ENCODE measurements at regions not wholly inside any gene's neighbourhood (a gene's known extent, or its start where the extent isn't known, plus 50 kb on each side); places are given as distances from the start of the nearest gene placed in this dataset.
A peak's percentile ranks its signal among the peaks of the same experiment; 100 is the strongest.

DNA sequence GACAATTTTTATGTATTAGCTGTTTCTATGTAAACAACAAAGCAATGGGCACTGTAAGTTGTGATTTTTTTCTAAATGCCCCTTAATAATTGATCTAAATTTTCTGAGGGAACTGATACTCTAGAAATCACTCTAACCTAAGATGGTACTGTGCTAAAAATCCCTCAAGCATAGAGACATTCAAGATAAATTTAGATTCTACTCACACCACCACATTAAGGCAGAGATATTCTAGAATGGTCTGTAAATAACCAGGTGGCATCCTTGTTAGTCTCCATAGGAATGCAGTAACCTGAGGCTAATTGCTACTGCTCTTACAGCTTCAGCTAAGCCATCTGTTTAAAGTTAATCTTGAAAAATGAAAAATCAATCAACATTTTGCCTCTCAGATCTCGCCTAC, 87.3 kb downstream of the SLC41A2 start:
- DNase-seq (ENCODE audit: unreplicated experiment) = no peak
- Mint-ChIP-seq H3K27ac (ENCODE audit: low read depth, unreplicated experiment) (no peak overlapping the region), H3K9me3 (ENCODE audit: unreplicated experiment) (peaks cover 7% of the 10 kb centered on the region), H3K36me3 (ENCODE audit: insufficient read depth, unreplicated experiment) (no peaks in the 10 kb centered on the region), H3K4me3 (ENCODE audit: unreplicated experiment) (no peak overlapping the region), H3K27me3 (ENCODE audit: insufficient read depth, unreplicated experiment) (no peaks in the 10 kb centered on the region), H3K4me1 (ENCODE audit: insufficient read depth, unreplicated experiment) (no peaks in the 10 kb centered on the region)
- TF ChIP-seq, protein P1, sequence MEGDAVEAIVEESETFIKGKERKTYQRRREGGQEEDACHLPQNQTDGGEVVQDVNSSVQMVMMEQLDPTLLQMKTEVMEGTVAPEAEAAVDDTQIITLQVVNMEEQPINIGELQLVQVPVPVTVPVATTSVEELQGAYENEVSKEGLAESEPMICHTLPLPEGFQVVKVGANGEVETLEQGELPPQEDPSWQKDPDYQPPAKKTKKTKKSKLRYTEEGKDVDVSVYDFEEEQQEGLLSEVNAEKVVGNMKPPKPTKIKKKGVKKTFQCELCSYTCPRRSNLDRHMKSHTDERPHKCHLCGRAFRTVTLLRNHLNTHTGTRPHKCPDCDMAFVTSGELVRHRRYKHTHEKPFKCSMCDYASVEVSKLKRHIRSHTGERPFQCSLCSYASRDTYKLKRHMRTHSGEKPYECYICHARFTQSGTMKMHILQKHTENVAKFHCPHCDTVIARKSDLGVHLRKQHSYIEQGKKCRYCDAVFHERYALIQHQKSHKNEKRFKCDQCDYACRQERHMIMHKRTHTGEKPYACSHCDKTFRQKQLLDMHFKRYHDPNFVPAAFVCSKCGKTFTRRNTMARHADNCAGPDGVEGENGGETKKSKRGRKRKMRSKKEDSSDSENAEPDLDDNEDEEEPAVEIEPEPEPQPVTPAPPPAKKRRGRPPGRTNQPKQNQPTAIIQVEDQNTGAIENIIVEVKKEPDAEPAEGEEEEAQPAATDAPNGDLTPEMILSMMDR (IDR thresholded peaks at IDR 0.05; ENCODE audit: unreplicated experiment) = no peak
- ChIA-PET CTCF (interaction anchor here (0.6 to 1.0 kb wide), 2 partner anchors 488 to 541 kb away, joined by 3 to 4 read pairs; no protein-coding TSS in a partner anchor), POLR2A (no interaction called here)
- BruUV-seq (replicated peaks) = no TSS peak
- intact Hi-C loops (cut with micrococcal nuclease) = no loop called here

DNA sequence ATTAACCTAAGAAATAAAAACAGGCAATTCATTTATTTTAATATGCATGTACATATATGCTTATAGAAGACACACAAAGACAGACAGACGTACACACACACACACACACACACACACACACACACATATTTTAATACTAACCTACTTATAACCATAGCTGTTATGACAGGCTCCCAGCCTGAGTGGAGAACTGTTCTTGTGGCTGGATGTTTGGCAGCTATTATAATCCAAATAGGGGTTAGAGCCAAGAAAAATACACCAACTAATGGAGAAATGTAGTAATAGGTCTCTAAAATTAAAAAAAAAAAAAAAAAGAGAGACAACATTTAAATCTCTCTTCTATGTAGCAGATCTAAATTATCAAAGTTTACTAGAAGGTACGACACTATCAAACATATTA, 91.8 kb downstream of the SLC41A2 start:
- Mint-ChIP-seq H3K4me3 (ENCODE audit: unreplicated experiment) (no peak overlapping the region), H3K4me1 (ENCODE audit: insufficient read depth, unreplicated experiment) (peaks cover 13% of the 10 kb centered on the region), H3K36me3 (ENCODE audit: insufficient read depth, unreplicated experiment) (no peaks in the 10 kb centered on the region), H3K27ac (ENCODE audit: low read depth, unreplicated experiment) (no peak overlapping the region), H3K9me3 (ENCODE audit: unreplicated experiment) (no peaks in the 10 kb centered on the region), H3K27me3 (ENCODE audit: insufficient read depth, unreplicated experiment) (no peaks in the 10 kb centered on the region)
- POLR2A ChIA-PET = interaction anchor here (0.7 to 2.1 kb wide), 2 partner anchors 63 to 409 kb away, joined by 3 to 7 read pairs; partner anchors contain the start of gene CHST11
- TF ChIP-seq, protein P1 (IDR thresholded peaks at IDR 0.05; ENCODE audit: unreplicated experiment) = no peak
- intact Hi-C loops (cut with micrococcal nuclease) = no loop called here
- CTCF ChIA-PET = interaction anchor here (0.7 to 2.7 kb wide), 3 partner anchors 230 to 485 kb away, joined by 3 to 10 read pairs (median 5); no protein-coding TSS in a partner anchor
- peak; percentile 72 for DNase-seq (ENCODE audit: unreplicated experiment)
- no TSS peak for BruUV-seq (replicated peaks)

DNA sequence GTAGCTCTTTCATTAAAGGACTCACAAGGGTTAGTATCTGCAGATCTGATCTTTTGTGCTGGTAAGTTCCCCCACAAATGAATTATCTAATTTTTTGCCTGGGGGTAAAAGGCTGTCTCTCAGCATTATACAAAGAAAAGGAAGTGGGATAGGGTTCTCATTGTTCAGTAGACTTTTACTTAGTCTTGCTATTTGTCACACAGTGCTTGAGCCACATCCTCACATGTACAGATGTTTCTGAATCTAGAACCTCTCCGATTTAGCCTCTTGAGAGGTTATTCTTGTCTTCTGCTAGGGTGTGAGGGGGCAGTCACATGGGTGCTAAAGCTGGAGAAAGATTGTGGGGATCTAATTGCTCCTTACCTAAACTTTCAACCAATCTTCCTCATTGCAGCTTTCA, 93.0 kb downstream of the SLC41A2 start:
- no peaks in the 10 kb centered on the region for H3K27me3 Mint-ChIP-seq (ENCODE audit: insufficient read depth, unreplicated experiment)
- intact Hi-C loops (cut with micrococcal nuclease) = no loop called here
- H3K9me3 Mint-ChIP-seq (ENCODE audit: unreplicated experiment) = no peaks in the 10 kb centered on the region
- ChIA-PET CTCF (interaction anchor here (0.6 to 2.0 kb wide), 3 partner anchors 12 to 483 kb away, joined by 3 to 6 read pairs (median 5); no protein-coding TSS in a partner anchor), POLR2A (interaction anchor here (0.9 to 1.0 kb wide), 2 partner anchors 9 to 243 kb away, joined by 3 read pairs; no protein-coding TSS in a partner anchor)
- H3K4me3 Mint-ChIP-seq (ENCODE audit: unreplicated experiment) = no peak overlapping the region
- TF ChIP-seq, protein P1 (IDR thresholded peaks at IDR 0.05; ENCODE audit: unreplicated experiment) = no peak
- DNase-seq (ENCODE audit: unreplicated experiment) = no peak
- no TSS peak for BruUV-seq (replicated peaks)
- H3K27ac Mint-ChIP-seq (ENCODE audit: low read depth, unreplicated experiment) = no peak overlapping the region
- peaks cover 13% of the 10 kb centered on the region for H3K4me1 Mint-ChIP-seq (ENCODE audit: insufficient read depth, unreplicated experiment)
- H3K36me3 Mint-ChIP-seq (ENCODE audit: insufficient read depth, unreplicated experiment) = no peaks in the 10 kb centered on the region

DNA sequence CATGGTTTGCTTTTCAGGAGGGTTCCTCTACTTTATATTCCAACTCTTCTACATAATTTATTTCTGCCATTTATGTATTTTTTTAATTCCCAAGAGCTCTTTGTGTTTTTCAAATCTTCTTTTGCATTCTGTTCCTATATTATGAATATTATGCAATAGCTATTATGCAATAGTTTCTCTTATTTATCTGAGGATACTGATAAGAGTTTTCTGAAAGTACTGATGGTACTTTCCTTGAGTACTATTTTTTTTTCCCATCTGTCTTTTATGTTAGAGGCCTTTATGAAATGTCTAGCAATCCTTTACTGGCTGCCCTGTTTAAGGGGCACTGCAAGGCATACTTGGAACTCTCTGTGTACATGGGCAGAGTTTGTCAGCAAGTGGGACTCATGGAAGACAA, 93.4 kb downstream of the SLC41A2 start:
- Mint-ChIP-seq H3K4me3 (ENCODE audit: unreplicated experiment) (no peak overlapping the region), H3K9me3 (ENCODE audit: unreplicated experiment) (no peaks in the 10 kb centered on the region), H3K36me3 (ENCODE audit: insufficient read depth, unreplicated experiment) (no peaks in the 10 kb centered on the region), H3K27ac (ENCODE audit: low read depth, unreplicated experiment) (no peak overlapping the region), H3K4me1 (ENCODE audit: insufficient read depth, unreplicated experiment) (peaks cover 13% of the 10 kb centered on the region), H3K27me3 (ENCODE audit: insufficient read depth, unreplicated experiment) (no peaks in the 10 kb centered on the region)
- ChIA-PET POLR2A (interaction anchor here (0.9 to 1.0 kb wide), 2 partner anchors 9 to 244 kb away, joined by 3 read pairs; no protein-coding TSS in a partner anchor), CTCF (interaction anchor here (0.6 to 2.0 kb wide), 3 partner anchors 13 to 483 kb away, joined by 3 to 6 read pairs (median 5); no protein-coding TSS in a partner anchor)
- intact Hi-C loops (cut with micrococcal nuclease) = no loop called here
- BruUV-seq (replicated peaks) = no TSS peak
- TF ChIP-seq, protein P1 (IDR thresholded peaks at IDR 0.05; ENCODE audit: unreplicated experiment) = no peak
- DNase-seq (ENCODE audit: unreplicated experiment) = no peak

All from MCF 10A (cell line).